CD8-positive, alpha-beta memory T cell (primary cell): ENCODE measurements at regions not wholly inside any gene's neighbourhood (a gene's known extent, or its start where the extent isn't known, plus 50 kb on each side); places are given as distances from the start of the nearest gene placed in this dataset.
"Not testable (repeated sequence)": the region's sequence is repeated elsewhere in the genome, so short reads cannot be mapped to it uniquely, and the experiment has no call there.

ENCODE experiments used
- CTCF ChIA-PET: fragments of 350-600 bp; sonication (Branson Sonifier 250); formaldehyde crosslinking; loops from one replicate; lab custom pipeline; 2021; ENCODE audit warnings: antibody characterized with exemption; lab: Charles Lee
- POLR2A ChIA-PET: fragments of 350-600 bp; sonication (Branson Sonifier 250); formaldehyde crosslinking; loops from one replicate; lab custom pipeline; 2021; ENCODE audit warnings: antibody characterized with exemption; lab: Charles Lee
- DNase-seq, 5 donors: peaks; one replicate each; pipeline versions ENCODE4 v3.0.0 to v3.0.0-alpha.2; 2020 to 2022; ENCODE audit warnings: mixed read lengths in 1 of 5
- H3K27ac ChIP-seq: one replicate; pipeline ENCODE4 v1.7.0; 2013; ENCODE audit warnings: low read depth, mild to moderate bottlenecking, low read length, moderate library complexity
- H3K27me3 ChIP-seq: 2 replicates; pipeline ENCODE4 v1.7.0; 2013; ENCODE audit warnings: low read length, mild to moderate bottlenecking; ENCODE audit not compliant: insufficient read depth, poor library complexity, severe bottlenecking
- H3K36me3 ChIP-seq: 2 replicates; pipeline ENCODE4 v1.7.0; 2013; ENCODE audit warnings: mild to moderate bottlenecking, low read length, moderate library complexity; ENCODE audit not compliant: insufficient read depth
- H3K4me1 ChIP-seq: 2 replicates; pipeline ENCODE4 v1.7.0; 2013; ENCODE audit warnings: mild to moderate bottlenecking, low read length, moderate library complexity; ENCODE audit not compliant: insufficient read depth
- H3K4me3 ChIP-seq: 2 replicates; pipeline ENCODE4 v1.7.0; 2013; ENCODE audit warnings: mild to moderate bottlenecking, low read length
- H3K9me3 ChIP-seq: 2 replicates; pipeline ENCODE4 v1.7.0; 2013; ENCODE audit warnings: mild to moderate bottlenecking, low read length
- H3K27ac Mint-ChIP-seq, 8 donors: one replicate each; pipeline ENCODE4 v1.8.0; 2020 to 2021; ENCODE audit warnings: mixed read lengths in 8 of 8, mild to moderate bottlenecking in 6 of 8, inconsistent platforms in 3 of 8, moderate library complexity in 3 of 8
- H3K27me3 Mint-ChIP-seq, 2 donors: one replicate each; pipeline ENCODE4 v1.8.0; 2020 to 2021; ENCODE audit warnings: mixed read lengths in 2 of 2, mild to moderate bottlenecking in 1 of 2, moderate library complexity in 1 of 2
- H3K36me3 Mint-ChIP-seq, 3 donors: one replicate each; pipeline ENCODE4 v1.8.0; 2020 to 2021; ENCODE audit warnings: mixed read lengths in 3 of 3, inconsistent platforms in 1 of 3, mild to moderate bottlenecking in 1 of 3
- H3K4me1 Mint-ChIP-seq, 3 donors: one replicate each; pipeline ENCODE4 v1.8.0; 2020 to 2021; ENCODE audit warnings: mixed read lengths in 3 of 3, inconsistent platforms in 1 of 3, mild to moderate bottlenecking in 1 of 3
- H3K4me3 Mint-ChIP-seq, 7 donors: one replicate each; pipeline ENCODE4 v1.8.0; 2020 to 2021; ENCODE audit warnings: mixed read lengths in 7 of 7, mild to moderate bottlenecking in 6 of 7, moderate library complexity in 4 of 7, inconsistent platforms in 2 of 7
- H3K9me3 Mint-ChIP-seq, 5 donors: one replicate each; pipeline ENCODE4 v1.8.0; 2020 to 2022; ENCODE audit warnings: mixed read lengths in 5 of 5, mild to moderate bottlenecking in 3 of 5, moderate library complexity in 2 of 5, inconsistent platforms in 1 of 5

DNA sequence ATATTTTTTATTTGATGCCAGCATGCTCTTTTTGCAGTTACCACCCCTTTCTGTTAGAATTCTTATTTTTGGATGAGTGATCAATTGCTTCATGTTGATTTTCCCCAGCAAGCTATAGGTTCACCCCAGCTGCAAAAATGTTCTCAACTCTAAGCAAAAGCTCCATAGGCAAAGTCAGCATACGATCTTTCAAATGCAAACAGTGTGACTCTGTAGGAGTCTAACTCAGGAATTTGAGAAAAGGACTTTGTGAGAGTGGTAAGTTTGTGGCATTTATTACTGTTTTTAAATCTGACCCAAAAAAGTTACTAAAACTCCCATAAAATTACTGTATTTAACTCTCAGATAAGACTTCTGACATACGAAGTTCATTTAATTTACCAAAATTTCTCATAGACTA lies 134.9 kb upstream of the HSF2 start:
- ChIA-PET POLR2A (no interaction called here), CTCF (no interaction called here)
- no peaks in the 10 kb centered on the region for H3K27me3 ChIP-seq
- Mint-ChIP-seq H3K27me3 (no peaks in the 10 kb centered on the region), H3K9me3 (peaks cover 0 to 28% (median 0%) of the 10 kb centered on the region in 5 donors), H3K27ac (no peak overlapping the region), H3K4me1 (no peaks in the 10 kb centered on the region), H3K4me3 (no peak overlapping the region), H3K36me3 (no peaks in the 10 kb centered on the region)
- no peak for DNase-seq
- no peak overlapping the region for H3K27ac ChIP-seq
- no peaks in the 10 kb centered on the region for H3K36me3 ChIP-seq
- H3K9me3 ChIP-seq = no peaks in the 10 kb centered on the region
- no peak overlapping the region for H3K4me3 ChIP-seq
- H3K4me1 ChIP-seq = no peaks in the 10 kb centered on the region

- H3K9me3 ChIP-seq = no peaks in the 10 kb centered on the region
- POLR2A ChIA-PET = no interaction called here
- Mint-ChIP-seq H3K27ac (no peak overlapping the region), H3K36me3 (no peaks in the 10 kb centered on the region), H3K9me3 (peaks cover 0 to 28% (median 0%) of the 10 kb centered on the region in 5 donors), H3K4me3 (no peak overlapping the region), H3K4me1 (no peaks in the 10 kb centered on the region), H3K27me3 (no peaks in the 10 kb centered on the region)
- no peak overlapping the region for H3K4me3 ChIP-seq
- DNase-seq = no peak
- H3K27me3 ChIP-seq = no peaks in the 10 kb centered on the region
- no peaks in the 10 kb centered on the region for H3K36me3 ChIP-seq
- H3K27ac ChIP-seq = no peak overlapping the region
- CTCF ChIA-PET = no interaction called here
- H3K4me1 ChIP-seq = no peaks in the 10 kb centered on the region
Measured at GRCh38 chr6:122265755-122266154, 133.7 kb upstream of the HSF2 start.

GRCh38 chr6:122268394-122268793 lies 131.1 kb upstream of the HSF2 start:
- Mint-ChIP-seq H3K27me3 (no peaks in the 10 kb centered on the region), H3K4me1 (no peaks in the 10 kb centered on the region), H3K4me3 (no peak overlapping the region), H3K9me3 (peaks cover 0 to 21% (median 0%) of the 10 kb centered on the region in 5 donors), H3K36me3 (no peaks in the 10 kb centered on the region), H3K27ac (no peak overlapping the region)
- no peaks in the 10 kb centered on the region for H3K27me3 ChIP-seq
- H3K27ac ChIP-seq = no peak overlapping the region
- H3K4me3 ChIP-seq = no peak overlapping the region
- H3K36me3 ChIP-seq = no peaks in the 10 kb centered on the region
- ChIA-PET POLR2A (no interaction called here), CTCF (no interaction called here)
- H3K4me1 ChIP-seq = no peaks in the 10 kb centered on the region
- DNase-seq = no peak
- no peaks in the 10 kb centered on the region for H3K9me3 ChIP-seq

DNA sequence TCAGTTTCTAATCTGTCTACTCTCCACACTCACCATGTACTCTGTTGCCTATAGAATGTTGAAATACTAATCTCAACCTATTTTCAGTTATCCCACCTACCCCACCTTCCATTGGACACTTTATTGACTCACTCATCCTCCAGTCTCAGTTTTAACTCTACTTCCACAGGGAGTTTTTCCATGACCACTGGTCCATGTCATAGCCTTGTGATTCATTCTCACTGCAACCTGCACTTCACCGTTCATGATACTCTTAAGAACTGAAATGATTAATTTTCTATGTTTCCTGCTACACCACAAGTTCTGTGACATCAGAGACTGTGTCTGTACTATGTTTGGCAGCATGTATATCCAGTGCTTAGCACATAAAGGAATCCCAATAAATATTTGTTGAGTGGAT lies 122.8 kb upstream of the HSF2 start:
- ChIA-PET POLR2A (no interaction called here), CTCF (no interaction called here)
- no peaks in the 10 kb centered on the region for H3K4me1 ChIP-seq
- Mint-ChIP-seq H3K36me3 (no peaks in the 10 kb centered on the region), H3K27me3 (no peaks in the 10 kb centered on the region), H3K4me1 (no peaks in the 10 kb centered on the region), H3K27ac (no peak overlapping the region), H3K9me3 (no peaks in the 10 kb centered on the region), H3K4me3 (no peak overlapping the region)
- no peak overlapping the region for H3K27ac ChIP-seq
- no peaks in the 10 kb centered on the region for H3K9me3 ChIP-seq
- H3K4me3 ChIP-seq = no peak overlapping the region
- no peaks in the 10 kb centered on the region for H3K27me3 ChIP-seq
- H3K36me3 ChIP-seq = no peaks in the 10 kb centered on the region
- DNase-seq = no peak

DNA sequence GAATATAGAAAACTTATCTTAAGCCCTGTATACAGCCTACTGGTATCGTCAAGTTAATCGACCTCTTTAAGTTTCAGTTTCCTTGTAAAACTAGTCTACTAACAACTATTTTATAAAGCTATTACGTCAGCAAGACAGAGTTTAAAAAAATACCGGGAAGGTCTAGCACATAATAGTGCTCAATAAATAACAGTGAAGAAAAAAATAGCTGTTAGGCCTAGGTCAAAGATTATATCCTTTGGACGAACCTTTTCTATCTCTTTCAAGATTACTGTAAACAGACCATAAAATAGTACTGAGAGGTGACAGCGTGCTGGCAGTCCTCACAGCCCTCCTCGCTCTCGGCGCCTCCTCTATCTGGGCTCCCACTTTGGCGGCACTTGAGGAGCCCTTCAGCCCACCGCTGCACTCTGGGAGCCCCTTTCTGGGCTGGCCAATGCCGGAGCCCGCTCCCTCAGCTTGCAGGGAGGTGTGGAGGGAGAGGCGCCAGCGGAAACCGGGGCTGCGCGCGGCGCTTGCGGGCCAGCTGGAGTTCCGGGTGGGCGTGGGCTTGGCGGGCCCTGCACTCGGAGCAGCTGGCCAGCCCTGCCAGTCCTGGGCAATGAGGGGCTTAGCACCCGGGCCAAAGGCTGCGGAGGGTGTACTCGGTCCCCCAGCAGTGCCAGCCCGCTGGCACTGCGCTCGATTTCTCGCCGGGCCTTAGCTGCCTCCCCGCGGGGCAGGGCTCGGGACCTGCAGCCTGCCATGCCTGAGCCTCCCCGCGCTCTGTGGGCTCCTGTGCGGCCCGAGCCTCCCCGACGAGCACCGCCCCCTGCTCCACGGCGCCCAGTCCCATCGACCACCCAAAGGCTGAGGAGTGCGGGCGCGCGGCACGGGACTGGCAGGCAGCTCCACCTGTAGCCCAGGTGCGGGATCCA lies 119.1 kb upstream of the HSF2 start:
- not testable (repeated sequence) for H3K27ac Mint-ChIP-seq

GRCh38 chr6:122283884-122284283 lies 115.6 kb upstream of the HSF2 start:
- peaks cover 0 to 2% of the 10 kb centered on the region in 2 donors for H3K27me3 Mint-ChIP-seq
- no peak overlapping the region for H3K4me3 Mint-ChIP-seq
- CTCF ChIA-PET = no interaction called here

More for the DNA sequence above, 119.1 kb upstream of the HSF2 start:
- H3K27ac ChIP-seq, POLR2A ChIA-PET, H3K4me1 ChIP-seq, H3K36me3 Mint-ChIP-seq, H3K9me3 ChIP-seq, H3K4me3 Mint-ChIP-seq, DNase-seq, H3K27me3 ChIP-seq, H3K27me3 Mint-ChIP-seq, H3K36me3 ChIP-seq, H3K9me3 Mint-ChIP-seq, H3K4me3 ChIP-seq, H3K4me1 Mint-ChIP-seq, CTCF ChIA-PET: not testable (repeated sequence)

DNA sequence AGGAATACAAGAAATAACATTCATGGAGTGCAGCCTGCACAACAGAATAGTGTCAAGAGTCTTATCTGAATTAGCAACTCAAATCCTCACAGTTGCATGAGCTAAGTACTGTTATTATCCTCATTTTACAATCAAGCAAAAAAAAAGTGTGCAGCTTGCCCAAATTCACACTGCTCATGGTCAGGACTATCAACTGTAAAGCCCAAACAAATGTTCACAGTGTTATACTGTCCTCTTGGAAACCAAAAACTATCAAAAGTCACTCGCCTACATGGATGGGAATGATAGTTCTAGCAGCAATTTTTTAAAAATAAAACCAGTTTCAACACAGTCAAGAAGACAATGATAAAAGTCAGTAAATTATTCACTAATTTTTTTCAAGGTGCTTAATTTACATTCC lies 114.6 kb upstream of the HSF2 start:
- Mint-ChIP-seq H3K36me3 (no peaks in the 10 kb centered on the region), H3K4me1 (no peaks in the 10 kb centered on the region), H3K4me3 (no peak overlapping the region), H3K27me3 (peaks cover 0 to 2% of the 10 kb centered on the region in 2 donors), H3K9me3 (no peaks in the 10 kb centered on the region), H3K27ac (no peak overlapping the region)
- no peak for DNase-seq
- Histone ChIP-seq H3K36me3 (no peaks in the 10 kb centered on the region), H3K4me3 (no peak overlapping the region), H3K27ac (no peak overlapping the region), H3K27me3 (no peaks in the 10 kb centered on the region), H3K9me3 (no peaks in the 10 kb centered on the region), H3K4me1 (no peaks in the 10 kb centered on the region)
- POLR2A ChIA-PET = no interaction called here
- CTCF ChIA-PET = no interaction called here

More at GRCh38 chr6:122283884-122284283, 115.6 kb upstream of the HSF2 start:
- Mint-ChIP-seq H3K4me1 (no peaks in the 10 kb centered on the region), H3K27ac (no peak overlapping the region), H3K36me3 (no peaks in the 10 kb centered on the region), H3K9me3 (no peaks in the 10 kb centered on the region)
- H3K27me3 ChIP-seq = no peaks in the 10 kb centered on the region
- no peak overlapping the region for H3K27ac ChIP-seq
- H3K4me3 ChIP-seq = no peak overlapping the region
- H3K4me1 ChIP-seq = no peaks in the 10 kb centered on the region
- no peak for DNase-seq
- no peaks in the 10 kb centered on the region for H3K36me3 ChIP-seq
- POLR2A ChIA-PET = no interaction called here
- no peaks in the 10 kb centered on the region for H3K9me3 ChIP-seq

GRCh38 chr6:122285292-122285913 lies 114.0 kb upstream of the HSF2 start:
- Mint-ChIP-seq H3K36me3 (no peaks in the 10 kb centered on the region), H3K27ac (no peak overlapping the region), H3K27me3 (peaks cover 0 to 2% of the 10 kb centered on the region in 2 donors), H3K4me3 (no peak overlapping the region), H3K9me3 (no peaks in the 10 kb centered on the region), H3K4me1 (no peaks in the 10 kb centered on the region)
- Histone ChIP-seq H3K36me3 (no peaks in the 10 kb centered on the region), H3K27ac (no peak overlapping the region), H3K9me3 (no peaks in the 10 kb centered on the region), H3K4me3 (no peak overlapping the region), H3K4me1 (no peaks in the 10 kb centered on the region), H3K27me3 (no peaks in the 10 kb centered on the region)
- DNase-seq = no peak
- POLR2A ChIA-PET = no interaction called here
- CTCF ChIA-PET = no interaction called here
